HCT116 (cell line): ENCODE measurements at regions not wholly inside any gene's neighbourhood (a gene's known extent, or its start where the extent isn't known, plus 50 kb on each side); places are given as distances from the start of the nearest gene placed in this dataset.
"Not testable (repeated sequence)": the region's sequence is repeated elsewhere in the genome, so short reads cannot be mapped to it uniquely, and the experiment has no call there.

ENCODE experiments used
- ATAC-seq: fragments of 200-7000 bp; cut with Tn5 transposase; 2 replicates; pipeline ENCODE4 v1.9.1; 2020; ENCODE audit warnings: mild to moderate bottlenecking, moderate library complexity
- BruUV-seq: library from RNA; stranded (reverse); fragments of 400-500 nt; replicated peaks from 2 replicates; lab custom pipeline; 2021; lab: Mats Ljungman, UMichigan
- CTCF ChIA-PET: fragments of 300-600 bp; sonication (Branson Sonifier 250); formaldehyde crosslinking; loops from one replicate; lab custom pipeline; 2021; ENCODE audit warnings: antibody characterized with exemption; lab: Charles Lee
- POLR2A ChIA-PET: fragments of 300-600, 350-600 bp; sonication (Branson Sonifier 250); formaldehyde crosslinking; loops from one replicate; lab custom pipeline; 2021; ENCODE audit warnings: antibody characterized with exemption; lab: Charles Lee
- RAD21 ChIA-PET, 2 experiments: fragments of 300-600 bp; sonication (Branson Sonifier 250); formaldehyde crosslinking; loops; one replicate each; lab custom pipeline; 2023; ENCODE audit warnings: low total read pairs in 2 of 2; ENCODE audit not compliant: uncharacterized antibody in 2 of 2, unreplicated experiment in 2 of 2, low non-redundant PET in 1 of 2; lab: Charles Lee
- DNase-seq: peaks from one replicate; pipeline ENCODE4 v3.0.0-alpha.2; 2010; ENCODE audit warnings: low read depth, low spot score
- H2AFZ ChIP-seq: fragments of 200-600 bp; shearing (Covaris generic), sonication (generic); 2 replicates; pipeline ENCODE4 v1.6.1; 2017; ENCODE audit warnings: low read depth, mixed run types, mixed read lengths, antibody characterized with exemption, low read length; ENCODE audit not compliant: poor library complexity, severe bottlenecking
- H3K27ac ChIP-seq: 2 replicates; pipeline ENCODE4 v1.5.1; 2012; ENCODE audit warnings: low read depth, low read length
- H3K27me3 ChIP-seq: fragments of 200-600 bp; sonication (generic); 2 replicates; pipeline ENCODE4 v1.6.1; 2016; ENCODE audit warnings: mixed run types, low read length, mixed read lengths; ENCODE audit not compliant: insufficient read depth
- H3K36me3 ChIP-seq, 2 experiments: fragments of 200-500 bp in 1 of 2; fragments of 200-600 bp in 1 of 2; sonication (Bioruptor generic) in 1 of 2; sonication (generic) in 1 of 2; 2 replicates each; pipeline versions ENCODE4 v1.5.1 to v1.6.1; 2014 to 2016; ENCODE audit warnings: low read length in 2 of 2, inconsistent platforms in 1 of 2, mixed read lengths in 1 of 2, mixed run types in 1 of 2; ENCODE audit not compliant: insufficient read depth in 2 of 2, control insufficient read depth in 1 of 2
- H3K4me1 ChIP-seq, 2 experiments: fragments of 200-600 bp in 1 of 2; sonication (generic) in 1 of 2; 2 replicates each; pipeline versions ENCODE4 v1.5.1 to v1.6.1; 2012 to 2017; ENCODE audit warnings: low read length in 2 of 2, inconsistent platforms in 1 of 2, mild to moderate bottlenecking in 1 of 2, mixed read lengths in 1 of 2, mixed run types in 1 of 2, moderate library complexity in 1 of 2; ENCODE audit not compliant: insufficient read depth in 2 of 2, control insufficient read depth in 1 of 2
- H3K4me2 ChIP-seq: fragments of 200-600 bp; sonication (generic); 2 replicates; pipeline ENCODE4 v1.6.1; 2017; ENCODE audit warnings: mixed run types, low read length, mixed read lengths
- H3K4me3 ChIP-seq, 2 experiments: fragments of 200-600 bp in 1 of 2; sonication (generic) in 1 of 2; replicated peaks in 1 of 2; 2 replicates each; pipeline ENCODE4 v1.5.1; 2011 to 2016; ENCODE audit warnings: low read length in 2 of 2, control low read depth in 1 of 2, low read depth in 1 of 2, mild to moderate bottlenecking in 1 of 2, mixed read lengths in 1 of 2, mixed run types in 1 of 2
- H3K79me2 ChIP-seq: fragments of 200-600 bp; sonication (generic); 2 replicates; pipeline ENCODE4 v1.6.1; 2017; ENCODE audit warnings: mild to moderate bottlenecking, mixed run types, low read length, moderate library complexity, mixed read lengths; ENCODE audit not compliant: insufficient read depth
- H3K9ac ChIP-seq: fragments of 200-600 bp; sonication (generic); 2 replicates; pipeline ENCODE4 v1.6.1; 2016; ENCODE audit warnings: low read length, mixed read lengths
- H3K9me2 ChIP-seq: fragments of 200-600 bp; sonication (generic), shearing (Covaris generic); 2 replicates; pipeline ENCODE4 v1.6.1; 2017; ENCODE audit warnings: mixed run types, mild to moderate bottlenecking, moderate library complexity; ENCODE audit not compliant: insufficient read depth
- H3K9me3 ChIP-seq, 2 experiments: fragments of 200-500 bp in 1 of 2; fragments of 200-600 bp in 1 of 2; sonication (Bioruptor generic) in 1 of 2; sonication (generic) in 1 of 2; 2 replicates each; pipeline ENCODE4 v1.6.1; 2014 to 2017; ENCODE audit warnings: low read length in 2 of 2, mixed read lengths in 2 of 2, inconsistent platforms in 1 of 2, low read depth in 1 of 2, mild to moderate bottlenecking in 1 of 2, mixed run types in 1 of 2, moderate library complexity in 1 of 2; ENCODE audit not compliant: control insufficient read depth in 1 of 2, insufficient read depth in 1 of 2
- H4K20me1 ChIP-seq: fragments of 200-600 bp; sonication (generic), shearing (Covaris generic); 2 replicates; pipeline ENCODE4 v1.6.1; 2017; ENCODE audit warnings: mixed run types, mild to moderate bottlenecking, moderate library complexity; ENCODE audit not compliant: insufficient read depth
- CEBPB ChIP-seq: IDR thresholded peaks from 2 replicates; pipeline ENCODE4 v1.6.1; 2012; ENCODE audit warnings: low read depth
- EGR1 ChIP-seq: IDR thresholded peaks from 2 replicates; pipeline ENCODE4 v1.6.1; 2012; ENCODE audit warnings: low read depth
- EZH2 ChIP-seq: fragments of 200-600 bp; sonication (generic); IDR thresholded peaks from 2 replicates; pipeline ENCODE4 v1.6.1; 2017; ENCODE audit warnings: antibody characterized with exemption, mixed run types
- FOSL1 ChIP-seq: IDR thresholded peaks from 2 replicates; pipeline ENCODE4 v1.6.1; 2012; ENCODE audit warnings: low read depth
- JUND ChIP-seq: IDR thresholded peaks from 2 replicates; pipeline ENCODE4 v1.6.1; 2012
- POLR2A ChIP-seq: IDR thresholded peaks from 2 replicates; pipeline ENCODE4 v1.7.0; 2011; ENCODE audit warnings: borderline replicate concordance; ENCODE audit not compliant: insufficient read depth, insufficient read length; ENCODE audit errors: extremely low read depth
- RAD21 ChIP-seq: IDR thresholded peaks from 2 replicates; pipeline ENCODE4 v1.6.1; 2012; ENCODE audit warnings: low read depth, mild to moderate bottlenecking
- SP1 ChIP-seq: IDR thresholded peaks from 2 replicates; pipeline ENCODE4 v1.6.1; 2012; ENCODE audit warnings: low read depth
- ZFX ChIP-seq: fragments of 450-650 bp; IDR thresholded peaks from 2 replicates; pipeline ENCODE4 v1.6.1; 2017
- ZNF274 ChIP-seq: fragments of 200-500 bp; sonication (Bioruptor generic); IDR thresholded peaks from 2 replicates; pipeline ENCODE4 v1.6.1; 2014; ENCODE audit warnings: mild to moderate bottlenecking, low read depth, low read length, inconsistent platforms
- intact Hi-C: fragments of 100-400 bp; cut with micrococcal nuclease; formaldehyde crosslinking; loops from 2 replicates; pipeline ENCODE4 v1.10.0; 2022
- TF ChIP-seq, protein P1 (sequence below): IDR thresholded peaks from 2 replicates; pipeline ENCODE4 v1.6.1; 2011; ENCODE audit warnings: mild to moderate bottlenecking, low read length, moderate library complexity; ENCODE audit not compliant: insufficient replicate concordance; ENCODE audit errors: extremely low read depth

DNA sequence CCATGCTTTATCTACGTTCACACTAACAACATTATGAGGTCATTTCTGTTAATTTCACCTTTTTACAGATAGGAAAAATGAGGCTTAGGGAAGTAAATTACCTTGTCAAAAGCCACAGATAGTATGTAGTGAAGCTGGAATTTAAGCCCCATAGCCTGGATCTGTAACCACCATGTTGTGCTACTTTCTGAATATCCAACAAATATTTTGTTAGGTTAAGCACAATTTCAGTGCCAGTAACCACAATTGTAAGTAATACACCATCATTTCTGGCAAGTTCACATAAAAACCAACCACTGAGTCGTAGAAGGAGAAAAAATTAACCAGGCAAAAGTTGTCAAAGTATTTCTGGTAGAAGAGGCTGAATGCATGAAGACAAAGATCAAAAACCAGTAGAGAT is 593.1 kb upstream of the CAMK1G start (continued):
- TF ChIP-seq, protein P1, sequence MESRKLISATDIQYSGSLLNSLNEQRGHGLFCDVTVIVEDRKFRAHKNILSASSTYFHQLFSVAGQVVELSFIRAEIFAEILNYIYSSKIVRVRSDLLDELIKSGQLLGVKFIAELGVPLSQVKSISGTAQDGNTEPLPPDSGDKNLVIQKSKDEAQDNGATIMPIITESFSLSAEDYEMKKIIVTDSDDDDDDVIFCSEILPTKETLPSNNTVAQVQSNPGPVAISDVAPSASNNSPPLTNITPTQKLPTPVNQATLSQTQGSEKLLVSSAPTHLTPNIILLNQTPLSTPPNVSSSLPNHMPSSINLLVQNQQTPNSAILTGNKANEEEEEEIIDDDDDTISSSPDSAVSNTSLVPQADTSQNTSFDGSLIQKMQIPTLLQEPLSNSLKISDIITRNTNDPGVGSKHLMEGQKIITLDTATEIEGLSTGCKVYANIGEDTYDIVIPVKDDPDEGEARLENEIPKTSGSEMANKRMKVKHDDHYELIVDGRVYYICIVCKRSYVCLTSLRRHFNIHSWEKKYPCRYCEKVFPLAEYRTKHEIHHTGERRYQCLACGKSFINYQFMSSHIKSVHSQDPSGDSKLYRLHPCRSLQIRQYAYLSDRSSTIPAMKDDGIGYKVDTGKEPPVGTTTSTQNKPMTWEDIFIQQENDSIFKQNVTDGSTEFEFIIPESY, result no peak
- TF ChIP-seq CEBPB (no peak), SP1 (no peak), FOSL1 (no peak), ZNF274 (no peak), RAD21 (no peak), ZFX (no peak), JUND (no peak), EGR1 (no peak), POLR2A (no peak), EZH2 (no peak)

- H3K9ac ChIP-seq, CTCF ChIA-PET, H3K4me3 ChIP-seq, DNase-seq, BruUV-seq, H2AFZ ChIP-seq, H3K27me3 ChIP-seq, H3K79me2 ChIP-seq, H3K36me3 ChIP-seq, intact Hi-C loops, H3K9me3 ChIP-seq, H3K4me1 ChIP-seq, RAD21 ChIA-PET, H3K9me2 ChIP-seq, H3K27ac ChIP-seq, ATAC-seq, POLR2A ChIA-PET, H3K4me2 ChIP-seq, H4K20me1 ChIP-seq: not testable (repeated sequence)
These were observed 586.5 kb upstream of the CAMK1G start for GRCh38 chr1:208997053-208997452.
